Left lung (tissue), 4 donors: ENCODE measurements at regions not wholly inside any gene's neighbourhood (a gene's known extent, or its start where the extent isn't known, plus 50 kb on each side); places are given as distances from the start of the nearest gene placed in this dataset.

Experiments
- ATAC-seq: fragments of 200-7000 bp; cut with Tn5 transposase; one replicate; pipeline ENCODE4 v1.9.1; 2020; ENCODE audit warnings: moderate library complexity
- DNase-seq, 4 donors: peaks; one replicate each; pipeline ENCODE4 v3.0.0-alpha.2; 2013 to 2020
- H3K27ac ChIP-seq, 2 donors: fragments of 200-600 bp; sonication (generic) in 1 of 2; one replicate each; pipeline versions ENCODE4 v1.5.0 to v1.8.0; 2020 to 2021
- H3K27me3 ChIP-seq, 2 donors: fragments of 200-600 bp; sonication (generic) in 1 of 2; one replicate each; pipeline versions ENCODE4 v1.5.0 to v1.8.0; 2020 to 2021
- H3K36me3 ChIP-seq, 2 donors: fragments of 200-600 bp; sonication (generic) in 1 of 2; one replicate each; pipeline versions ENCODE4 v1.5.0 to v1.8.0; 2020 to 2021
- H3K4me1 ChIP-seq, 2 donors: fragments of 200-600 bp; one replicate each; pipeline ENCODE4 v1.8.0; 2021
- H3K4me3 ChIP-seq, 2 donors: fragments of 200-600 bp; sonication (generic) in 1 of 2; one replicate each; pipeline versions ENCODE4 v1.5.0 to v1.8.0; 2020 to 2021; ENCODE audit warnings: mild to moderate bottlenecking in 1 of 2
- H3K9me3 ChIP-seq, 2 donors: fragments of 200-600 bp; sonication (generic) in 1 of 2; one replicate each; pipeline versions ENCODE4 v1.5.0 to v1.8.0; 2020 to 2021
- CTCF ChIP-seq, 2 donors: fragments of 200-600 bp; sonication (generic) in 1 of 2; IDR thresholded peaks; one replicate each; pipeline versions ENCODE4 v1.5.0 to v1.8.0; 2021; ENCODE audit warnings: antibody characterized with exemption in 2 of 2
- intact Hi-C, 2 donors: fragments of 100-400 bp; cut with DNase I; formaldehyde crosslinking; loops; one replicate each; pipeline versions ENCODE4 v1.11.2 to v1.14.2; 2022
- donor health status: DM: no; HTN: yes; CAD: no.
- donor health status: DM: no; HTN: no; CAD: no.

DNA sequence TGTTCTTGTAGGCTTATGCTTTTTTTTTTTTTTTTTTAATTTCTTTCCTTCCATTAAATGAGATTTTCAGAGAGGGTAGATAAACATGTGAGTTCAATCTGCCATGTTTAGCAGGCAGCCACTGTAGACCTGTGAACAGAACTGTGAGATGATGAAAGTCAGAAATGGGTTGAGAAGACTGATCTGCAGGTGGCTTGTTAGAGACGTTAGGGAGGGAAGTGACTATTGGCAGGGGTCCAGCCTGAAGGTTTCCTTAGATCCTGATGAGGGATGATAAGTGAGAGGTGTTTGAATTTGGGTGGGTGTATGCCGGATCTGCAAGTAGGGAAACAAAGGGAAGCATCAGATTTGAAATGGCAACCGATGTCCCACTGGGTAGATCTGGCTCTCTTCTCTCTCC is 157.8 kb downstream of the HS3ST3B1 start:
- ATAC-seq (no peak), DNase-seq (no peak)
- Histone ChIP-seq H3K4me1 (no peaks in the 10 kb centered on the region), H3K36me3 (no peaks in the 10 kb centered on the region), H3K9me3 (no peaks in the 10 kb centered on the region), H3K27me3 (no peaks in the 10 kb centered on the region), H3K4me3 (no peak overlapping the region), H3K27ac (no peak overlapping the region)
- intact Hi-C loops: no loop called here
- no peak for TF ChIP-seq CTCF (IDR thresholded peaks at IDR 0.05)

DNA sequence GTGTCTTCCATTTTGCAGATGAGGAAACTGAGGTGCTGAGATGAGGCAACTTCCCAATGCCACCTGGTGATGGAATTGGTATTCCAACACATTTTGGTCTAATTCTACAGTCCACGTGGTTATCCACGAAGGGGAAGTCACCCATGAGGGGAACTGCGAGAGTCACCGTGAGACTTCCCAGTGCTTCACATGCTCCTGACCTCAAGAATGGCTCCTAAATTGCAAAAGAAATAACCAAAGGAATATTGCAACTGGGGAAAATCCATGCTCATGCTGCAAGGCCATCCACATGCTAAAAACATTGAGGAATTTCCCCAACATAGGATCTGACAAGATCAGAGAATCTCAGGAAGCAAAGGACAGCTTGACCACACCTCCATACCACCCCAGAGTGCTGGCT is 153.9 kb downstream of the HS3ST3B1 start:
- H3K9me3 ChIP-seq: no peaks in the 10 kb centered on the region
- H3K27me3 ChIP-seq: no peaks in the 10 kb centered on the region
- H3K4me3 ChIP-seq: no peak overlapping the region
- no peak for TF ChIP-seq CTCF (IDR thresholded peaks at IDR 0.05)
- ATAC-seq (no peak), DNase-seq (no peak)
- no peaks in the 10 kb centered on the region for H3K36me3 ChIP-seq
- H3K4me1 ChIP-seq: no peaks in the 10 kb centered on the region
- intact Hi-C loops: no loop called here
- H3K27ac ChIP-seq: no peak overlapping the region

DNA sequence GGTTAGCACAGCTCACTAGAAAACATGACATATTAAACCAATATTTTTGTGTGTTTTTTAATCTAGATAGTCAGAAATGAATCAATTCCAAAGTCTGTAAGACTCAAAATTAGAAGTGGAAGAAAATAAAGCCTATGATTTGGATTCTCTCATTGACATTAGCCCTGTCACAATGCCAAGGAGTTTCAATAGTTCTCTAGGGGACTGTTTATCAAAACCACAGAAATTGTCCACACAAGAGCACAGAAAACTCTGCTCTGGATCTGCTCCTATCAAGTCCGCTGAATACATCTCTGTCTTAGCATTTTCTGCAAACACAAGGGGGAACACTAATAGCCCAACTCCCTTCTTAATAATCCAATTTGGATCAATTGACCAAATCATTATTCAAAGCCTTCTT is 152.0 kb downstream of the HS3ST3B1 start:
- H3K27me3 ChIP-seq: no peaks in the 10 kb centered on the region
- ATAC-seq: no peak
- H3K9me3 ChIP-seq: no peaks in the 10 kb centered on the region
- intact Hi-C loops: no loop called here
- DNase-seq: no peak
- no peak for TF ChIP-seq CTCF (IDR thresholded peaks at IDR 0.05)
- H3K4me1 ChIP-seq: no peaks in the 10 kb centered on the region
- no peaks in the 10 kb centered on the region for H3K36me3 ChIP-seq
- H3K4me3 ChIP-seq: no peak overlapping the region
- H3K27ac ChIP-seq: no peak overlapping the region

- DNase-seq: no peak
- Histone ChIP-seq H3K4me3 (no peak overlapping the region), H3K9me3 (no peaks in the 10 kb centered on the region), H3K27ac (no peak overlapping the region), H3K27me3 (no peaks in the 10 kb centered on the region), H3K4me1 (no peaks in the 10 kb centered on the region), H3K36me3 (no peaks in the 10 kb centered on the region)
- intact Hi-C loops: no loop called here
- no peak for TF ChIP-seq CTCF (IDR thresholded peaks at IDR 0.05)
- no peak for ATAC-seq
Measured at GRCh38 chr17:14451729-14452191, 150.9 kb downstream of the HS3ST3B1 start.

DNA sequence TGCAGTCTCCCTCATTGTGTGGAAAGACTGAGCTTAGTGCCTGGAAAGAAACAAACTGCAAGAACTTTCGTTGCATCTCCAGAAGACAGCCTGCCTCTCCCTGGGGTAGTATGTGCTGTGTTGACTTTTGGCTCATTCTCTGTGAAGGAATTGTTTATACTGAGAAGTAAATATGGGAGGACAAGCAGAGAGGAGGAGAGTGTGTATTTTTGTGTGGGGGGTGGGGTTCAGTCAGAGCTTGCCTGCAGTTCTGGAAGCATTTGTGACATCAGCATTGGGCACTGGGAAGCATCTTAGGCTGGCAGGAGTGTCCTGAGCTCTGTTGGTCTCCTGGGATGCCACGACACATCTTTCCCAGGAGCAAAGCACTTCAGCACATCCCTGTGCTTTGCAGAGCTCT is 147.9 kb downstream of the HS3ST3B1 start:
- no peak overlapping the region for H3K4me3 ChIP-seq
- DNase-seq (no peak), ATAC-seq (no peak)
- H3K9me3 ChIP-seq: no peaks in the 10 kb centered on the region
- TF ChIP-seq CTCF (IDR thresholded peaks at IDR 0.05): no peak
- H3K27ac ChIP-seq: no peak overlapping the region
- H3K27me3 ChIP-seq: no peaks in the 10 kb centered on the region
- no peaks in the 10 kb centered on the region for H3K4me1 ChIP-seq
- H3K36me3 ChIP-seq: no peaks in the 10 kb centered on the region
- intact Hi-C loops: no loop called here
